ENCODE measurements at regions not wholly inside any gene's neighbourhood (a gene's known extent, or its start where the extent isn't known, plus 50 kb on each side); places are given as distances from the start of the nearest gene placed in this dataset.

- H3K36me3 Mint-ChIP-seq (ENCODE audit: low read depth): no peaks in the 10 kb centered on the region
- H3K27me3 Mint-ChIP-seq (ENCODE audit: low read depth, poor library complexity): peaks cover 8% of the 10 kb centered on the region
- H3K4me1 Mint-ChIP-seq: peaks cover 4% of the 10 kb centered on the region
- no peak for TF ChIP-seq CTCF (IDR thresholded peaks at IDR 0.05)
- H3K4me3 Mint-ChIP-seq: no peak overlapping the region
- H3K9me3 Mint-ChIP-seq: peaks cover 9% of the 10 kb centered on the region
- no peak overlapping the region for H3K27ac Mint-ChIP-seq
- DNase-seq: no peak
These were observed 130.9 kb upstream of the ADCY1 start for GRCh38 chr7:45443263-45443662.

GRCh38 chr7:45446195-45446944 is 127.8 kb upstream of the ADCY1 start:
- no peak for DNase-seq
- Mint-ChIP-seq H3K27ac (no peak overlapping the region), H3K4me1 (peaks cover 10% of the 10 kb centered on the region), H3K4me3 (no peak overlapping the region), H3K36me3 (ENCODE audit: low read depth) (no peaks in the 10 kb centered on the region), H3K9me3 (no peaks in the 10 kb centered on the region), H3K27me3 (ENCODE audit: low read depth, poor library complexity) (peaks cover 6% of the 10 kb centered on the region)
- no peak for TF ChIP-seq CTCF (IDR thresholded peaks at IDR 0.05)

GRCh38 chr7:45447296-45447695 is 126.9 kb upstream of the ADCY1 start:
- no peak for TF ChIP-seq CTCF (IDR thresholded peaks at IDR 0.05)
- Mint-ChIP-seq H3K9me3 (no peaks in the 10 kb centered on the region), H3K27ac (no peak overlapping the region), H3K4me1 (peaks cover 12% of the 10 kb centered on the region), H3K4me3 (no peak overlapping the region), H3K36me3 (ENCODE audit: low read depth) (no peaks in the 10 kb centered on the region), H3K27me3 (ENCODE audit: low read depth, poor library complexity) (peaks cover 6% of the 10 kb centered on the region)
- DNase-seq: no peak

- TF ChIP-seq CTCF (IDR thresholded peaks at IDR 0.05): no peak
- peaks cover 16% of the 10 kb centered on the region for H3K4me1 Mint-ChIP-seq
- no peak for DNase-seq
- no peak overlapping the region for H3K4me3 Mint-ChIP-seq
- H3K36me3 Mint-ChIP-seq (ENCODE audit: low read depth): no peaks in the 10 kb centered on the region
- peaks cover 7% of the 10 kb centered on the region for H3K27me3 Mint-ChIP-seq (ENCODE audit: low read depth, poor library complexity)
- H3K9me3 Mint-ChIP-seq: no peaks in the 10 kb centered on the region
- no peak overlapping the region for H3K27ac Mint-ChIP-seq
These were observed 123.5 kb upstream of the ADCY1 start for GRCh38 chr7:45450571-45451204.

- peaks cover 22% of the 10 kb centered on the region for H3K4me1 Mint-ChIP-seq
- H3K4me3 Mint-ChIP-seq: no peak overlapping the region
- no peaks in the 10 kb centered on the region for H3K36me3 Mint-ChIP-seq (ENCODE audit: low read depth)
- H3K9me3 Mint-ChIP-seq: no peaks in the 10 kb centered on the region
- no peak for DNase-seq
- H3K27ac Mint-ChIP-seq: no peak overlapping the region
- H3K27me3 Mint-ChIP-seq (ENCODE audit: low read depth, poor library complexity): peaks cover 7% of the 10 kb centered on the region
- no peak for TF ChIP-seq CTCF (IDR thresholded peaks at IDR 0.05)
These were observed 122.7 kb upstream of the ADCY1 start for GRCh38 chr7:45451342-45452035.

Data from nephron progenitor cell (in vitro differentiated cells).